C1 segment of cervical spinal cord (tissue), 14 donors: ENCODE measurements at regions not wholly inside any gene's neighbourhood (a gene's known extent, or its start where the extent isn't known, plus 50 kb on each side); places are given as distances from the start of the nearest gene placed in this dataset.

Experiments used
- DNase-seq, 14 donors: peaks; one replicate each; lab custom pipeline; 2025; lab: John Stamatoyannopoulos, UW

DNA sequence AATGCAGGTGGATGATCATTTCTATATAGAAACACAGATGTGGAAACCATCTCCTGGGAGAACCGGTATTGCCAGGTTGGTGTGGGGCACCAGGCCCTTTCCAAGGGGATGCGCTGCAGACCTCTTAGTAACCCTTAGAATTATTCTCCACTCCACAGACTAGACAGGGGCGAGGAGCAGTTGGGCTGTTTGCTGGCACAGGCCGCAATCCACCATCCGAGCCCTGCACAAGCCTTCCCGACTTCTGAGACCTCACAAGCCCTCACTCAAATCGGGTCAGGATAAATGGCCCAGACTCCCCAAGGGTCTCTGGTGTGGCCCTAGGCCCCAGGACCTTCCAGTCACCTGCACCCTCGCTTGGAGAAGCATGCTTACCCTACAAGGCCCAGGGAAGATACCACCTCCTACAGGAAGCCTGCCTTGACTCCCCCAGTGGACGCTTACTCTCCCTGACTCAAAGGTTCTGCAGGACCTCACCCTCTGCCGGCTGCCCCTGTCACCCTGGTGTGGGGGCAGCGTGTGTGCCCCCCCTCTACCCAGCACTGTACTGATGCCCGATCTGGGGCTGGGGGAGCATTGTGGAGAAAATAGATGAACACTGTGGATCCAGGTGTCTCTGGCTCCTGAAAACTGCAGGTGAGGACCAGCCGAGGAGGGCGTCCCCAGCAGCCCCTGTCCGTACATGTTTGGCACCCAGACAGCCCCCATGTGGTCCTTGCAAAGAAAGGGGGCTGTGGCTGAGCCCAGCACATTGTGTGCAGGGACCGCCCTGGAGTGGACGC, 49.8 kb upstream of the ACSF3 start:
- DNase-seq, result no peak
